Uterus (tissue), 2 donors: ENCODE measurements at regions not wholly inside any gene's neighbourhood (a gene's known extent, or its start where the extent isn't known, plus 50 kb on each side); places are given as distances from the start of the nearest gene placed in this dataset.

ENCODE experiments used
- CTCF ChIP-seq, 4 experiments: fragments of 200-600 bp in 2 of 4; fragments of 450-650 bp in 2 of 4; sonication (generic) in 2 of 4; IDR thresholded peaks; one replicate each; pipeline ENCODE4 v1.5.1; 2016 to 2019; ENCODE audit warnings: antibody characterized with exemption in 4 of 4, mild to moderate bottlenecking in 2 of 4, moderate library complexity in 1 of 4
- POLR2A ChIP-seq, 2 donors: fragments of 450-650 bp; IDR thresholded peaks; one replicate each; pipeline ENCODE4 v1.6.1; 2016; ENCODE audit warnings: antibody characterized with exemption in 2 of 2, mild to moderate bottlenecking in 1 of 2, moderate library complexity in 1 of 2

- no peak for TF ChIP-seq CTCF (IDR thresholded peaks at IDR 0.05)
- no peak for TF ChIP-seq POLR2A (IDR thresholded peaks at IDR 0.05)
Observed at GRCh38 chr6:121828146-121828886, 392.9 kb downstream of the GJA1 start.
